ENCODE measurements at regions not wholly inside any gene's neighbourhood (a gene's known extent, or its start where the extent isn't known, plus 50 kb on each side); places are given as distances from the start of the nearest gene placed in this dataset.

DNA sequence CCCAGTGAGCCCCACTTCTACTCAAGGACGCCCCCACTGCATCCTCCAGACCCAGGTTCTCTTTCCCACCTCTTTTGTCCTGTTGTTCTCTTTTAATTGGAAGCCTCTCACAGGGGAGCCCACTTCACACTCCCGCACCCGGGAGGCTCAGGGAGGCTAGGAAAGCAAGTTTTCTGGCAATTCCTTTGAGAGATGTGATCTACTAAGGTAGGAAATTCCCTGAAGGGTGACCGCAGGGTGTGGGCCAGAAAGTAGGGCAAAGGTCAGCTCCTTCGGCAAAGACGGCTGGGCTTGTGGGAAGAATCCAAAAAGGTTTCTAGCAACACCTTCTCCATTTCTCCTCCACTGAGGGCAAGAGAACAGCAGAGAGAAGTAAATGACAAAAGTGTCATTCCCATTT lies 98.1 kb upstream of the PTPN1 start:
- TF ChIP-seq, protein P1, sequence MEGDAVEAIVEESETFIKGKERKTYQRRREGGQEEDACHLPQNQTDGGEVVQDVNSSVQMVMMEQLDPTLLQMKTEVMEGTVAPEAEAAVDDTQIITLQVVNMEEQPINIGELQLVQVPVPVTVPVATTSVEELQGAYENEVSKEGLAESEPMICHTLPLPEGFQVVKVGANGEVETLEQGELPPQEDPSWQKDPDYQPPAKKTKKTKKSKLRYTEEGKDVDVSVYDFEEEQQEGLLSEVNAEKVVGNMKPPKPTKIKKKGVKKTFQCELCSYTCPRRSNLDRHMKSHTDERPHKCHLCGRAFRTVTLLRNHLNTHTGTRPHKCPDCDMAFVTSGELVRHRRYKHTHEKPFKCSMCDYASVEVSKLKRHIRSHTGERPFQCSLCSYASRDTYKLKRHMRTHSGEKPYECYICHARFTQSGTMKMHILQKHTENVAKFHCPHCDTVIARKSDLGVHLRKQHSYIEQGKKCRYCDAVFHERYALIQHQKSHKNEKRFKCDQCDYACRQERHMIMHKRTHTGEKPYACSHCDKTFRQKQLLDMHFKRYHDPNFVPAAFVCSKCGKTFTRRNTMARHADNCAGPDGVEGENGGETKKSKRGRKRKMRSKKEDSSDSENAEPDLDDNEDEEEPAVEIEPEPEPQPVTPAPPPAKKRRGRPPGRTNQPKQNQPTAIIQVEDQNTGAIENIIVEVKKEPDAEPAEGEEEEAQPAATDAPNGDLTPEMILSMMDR (IDR thresholded peaks at IDR 0.05 in 4 of 5, conservative IDR thresholded peaks at IDR 0.05 in 1 of 5), result no peak
- peaks cover 65 to 66% of the 10 kb centered on the region in 2 donors for H3K4me1 ChIP-seq
- no peak overlapping the region for H3K4me3 ChIP-seq
- H3K36me3 ChIP-seq, result no peaks in the 10 kb centered on the region
- DNase-seq (no peak), ATAC-seq (no peak)
- H3K27ac ChIP-seq, result peak overlapping the region; percentile 99
- no peaks in the 10 kb centered on the region for H3K9me3 ChIP-seq
- in situ Hi-C loops (cut with MboI; ENCODE audit: low sequenced_read_pairs in 4 of 4) (no loop called here), intact Hi-C loops (cut with DNase I; ENCODE audit: low total_unique reads) (no loop called here)
- no peaks in the 10 kb centered on the region for H3K27me3 ChIP-seq

DNA sequence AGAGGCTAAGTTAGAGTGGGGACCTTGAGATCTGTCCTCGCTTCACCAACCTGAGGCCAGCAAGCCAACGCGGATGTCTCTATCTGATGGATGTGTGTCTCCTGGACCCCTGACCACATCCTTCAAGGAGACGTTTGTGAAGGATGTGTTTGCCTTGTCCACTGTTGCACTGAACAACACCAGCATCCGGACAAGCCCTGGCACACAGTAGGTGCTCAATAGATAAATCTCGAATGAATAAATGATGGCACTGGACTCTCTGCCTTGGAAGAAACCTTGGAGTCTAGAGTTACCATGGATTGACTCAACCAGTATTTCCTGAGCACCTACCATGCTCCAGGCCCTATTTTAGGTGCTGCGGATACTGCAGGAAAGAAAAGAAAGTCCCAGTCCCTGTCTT lies 97.7 kb upstream of the PTPN1 start:
- Histone ChIP-seq H3K9me3 (no peaks in the 10 kb centered on the region), H3K27me3 (no peaks in the 10 kb centered on the region), H3K4me1 (peaks cover 64 to 66% of the 10 kb centered on the region in 2 donors), H3K4me3 (no peak overlapping the region), H3K27ac (peak overlapping the region; percentile 99), H3K36me3 (no peaks in the 10 kb centered on the region)
- intact Hi-C loops (cut with DNase I; ENCODE audit: low total_unique reads), result no loop called here
- TF ChIP-seq POLR2A (IDR thresholded peaks at IDR 0.05), result no peak
- TF ChIP-seq, protein P1 (IDR thresholded peaks at IDR 0.05 in 4 of 5, conservative IDR thresholded peaks at IDR 0.05 in 1 of 5), result no peak
- no peak for DNase-seq
- in situ Hi-C loops (cut with MboI; ENCODE audit: low sequenced_read_pairs in 4 of 4), result no loop called here
- no peak for ATAC-seq

DNA sequence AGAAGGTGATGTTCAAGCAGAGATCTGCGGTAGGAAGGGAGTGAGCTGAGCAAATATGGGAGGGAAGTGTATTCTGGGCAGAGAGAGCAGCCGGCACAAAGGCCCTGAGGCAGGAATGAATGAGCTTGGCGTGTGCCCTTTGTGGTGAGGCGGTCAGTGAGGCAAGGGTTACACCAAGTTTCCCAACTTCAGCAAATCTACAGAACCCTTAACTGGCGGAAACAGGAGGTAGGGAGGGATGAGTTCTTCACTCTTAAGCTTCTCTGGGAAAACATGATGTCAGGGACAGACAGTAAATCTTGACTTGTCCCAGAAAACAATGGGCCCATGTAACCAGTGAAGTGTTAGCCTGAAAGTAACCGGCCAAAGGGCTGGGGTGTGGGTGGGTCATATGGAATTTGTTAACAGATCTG lies 97.1 kb upstream of the PTPN1 start:
- no peak for TF ChIP-seq POLR2A (IDR thresholded peaks at IDR 0.05)
- TF ChIP-seq, protein P1 (IDR thresholded peaks at IDR 0.05 in 4 of 5, conservative IDR thresholded peaks at IDR 0.05 in 1 of 5), result no peak
- H3K27me3 ChIP-seq, result no peaks in the 10 kb centered on the region
- H3K9me3 ChIP-seq, result no peaks in the 10 kb centered on the region
- in situ Hi-C loops (cut with MboI; ENCODE audit: low sequenced_read_pairs in 4 of 4), result no loop called here
- intact Hi-C loops (cut with DNase I; ENCODE audit: low total_unique reads), result no loop called here
- H3K27ac ChIP-seq, result peak overlapping the region; percentile 99
- peaks cover 58 to 60% of the 10 kb centered on the region in 2 donors for H3K4me1 ChIP-seq
- no peak overlapping the region for H3K4me3 ChIP-seq
- ATAC-seq (no peak), DNase-seq (no peak)
- H3K36me3 ChIP-seq, result no peaks in the 10 kb centered on the region

DNA sequence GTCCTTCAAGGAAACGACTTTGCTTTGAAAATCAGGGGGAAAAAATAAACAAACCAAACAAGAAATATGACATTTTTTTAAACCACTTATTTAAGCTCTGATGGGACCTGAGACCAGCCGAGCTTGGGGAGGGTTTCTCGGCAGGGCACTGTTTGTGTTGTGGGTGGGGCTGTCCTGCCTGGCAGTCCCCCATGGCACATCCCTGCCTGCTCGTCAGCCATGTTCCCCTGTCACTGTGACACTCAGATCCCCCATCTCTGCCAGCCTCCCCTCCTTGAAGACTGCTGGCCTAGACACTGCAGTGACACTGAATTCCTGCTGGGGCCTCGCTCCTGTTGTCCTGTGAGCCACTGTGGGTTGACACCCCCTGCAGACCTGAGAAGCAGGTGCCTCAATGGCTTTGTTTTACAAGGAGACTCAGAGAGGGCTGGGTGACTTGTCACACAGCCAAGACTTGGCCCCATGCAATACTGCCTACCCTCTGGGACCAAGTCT lies 95.1 kb upstream of the PTPN1 start:
- H3K4me1 ChIP-seq, result peaks cover 47 to 54% of the 10 kb centered on the region in 2 donors

More for the DNA sequence above, 95.1 kb upstream of the PTPN1 start:
- H3K4me3 ChIP-seq, result no peak overlapping the region
- H3K36me3 ChIP-seq, result no peaks in the 10 kb centered on the region
- intact Hi-C loops (cut with DNase I; ENCODE audit: low total_unique reads), result loop anchor here (1.0 kb wide), 1 partner anchor 17 kb away; no protein-coding TSS in a partner anchor
- H3K27me3 ChIP-seq, result no peaks in the 10 kb centered on the region
- no peaks in the 10 kb centered on the region for H3K9me3 ChIP-seq
- peak; percentile 57 to 88 for DNase-seq
- TF ChIP-seq, protein P1 (IDR thresholded peaks at IDR 0.05 in 4 of 5, conservative IDR thresholded peaks at IDR 0.05 in 1 of 5), result no peak
- TF ChIP-seq POLR2A (IDR thresholded peaks at IDR 0.05), result no peak
- in situ Hi-C loops (cut with MboI; ENCODE audit: low sequenced_read_pairs in 4 of 4), result no loop called here
- ATAC-seq, result peak; percentile 40 to 61
- H3K27ac ChIP-seq, result peak overlapping the region; percentile 99

Measured in gastrocnemius medialis (tissue), 4 donors.